ENCODE measurements at regions not wholly inside any gene's neighbourhood (a gene's known extent, or its start where the extent isn't known, plus 50 kb on each side); places are given as distances from the start of the nearest gene placed in this dataset.
"Not testable (repeated sequence)": the region's sequence is repeated elsewhere in the genome, so short reads cannot be mapped to it uniquely, and the experiment has no call there.

- no peak overlapping the region for H3K4me3 ChIP-seq (ENCODE audit: low read depth, low read length)
- no peak for DNase-seq (ENCODE audit: low read depth)
- TF ChIP-seq, protein P1, sequence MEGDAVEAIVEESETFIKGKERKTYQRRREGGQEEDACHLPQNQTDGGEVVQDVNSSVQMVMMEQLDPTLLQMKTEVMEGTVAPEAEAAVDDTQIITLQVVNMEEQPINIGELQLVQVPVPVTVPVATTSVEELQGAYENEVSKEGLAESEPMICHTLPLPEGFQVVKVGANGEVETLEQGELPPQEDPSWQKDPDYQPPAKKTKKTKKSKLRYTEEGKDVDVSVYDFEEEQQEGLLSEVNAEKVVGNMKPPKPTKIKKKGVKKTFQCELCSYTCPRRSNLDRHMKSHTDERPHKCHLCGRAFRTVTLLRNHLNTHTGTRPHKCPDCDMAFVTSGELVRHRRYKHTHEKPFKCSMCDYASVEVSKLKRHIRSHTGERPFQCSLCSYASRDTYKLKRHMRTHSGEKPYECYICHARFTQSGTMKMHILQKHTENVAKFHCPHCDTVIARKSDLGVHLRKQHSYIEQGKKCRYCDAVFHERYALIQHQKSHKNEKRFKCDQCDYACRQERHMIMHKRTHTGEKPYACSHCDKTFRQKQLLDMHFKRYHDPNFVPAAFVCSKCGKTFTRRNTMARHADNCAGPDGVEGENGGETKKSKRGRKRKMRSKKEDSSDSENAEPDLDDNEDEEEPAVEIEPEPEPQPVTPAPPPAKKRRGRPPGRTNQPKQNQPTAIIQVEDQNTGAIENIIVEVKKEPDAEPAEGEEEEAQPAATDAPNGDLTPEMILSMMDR (IDR thresholded peaks at IDR 0.05; ENCODE audit: insufficient read depth, low read depth, low read length) = no peak
Measured at GRCh38 chr6:120279466-120280167, 930.1 kb upstream of the MAN1A1 start.

GRCh38 chr6:120278689-120279396 is 929.3 kb upstream of the MAN1A1 start:
- TF ChIP-seq, protein P1 (IDR thresholded peaks at IDR 0.05; ENCODE audit: insufficient read depth, low read depth, low read length) = no peak
- no peak for DNase-seq (ENCODE audit: low read depth)
- no peak overlapping the region for H3K4me3 ChIP-seq (ENCODE audit: low read depth, low read length)

DNA sequence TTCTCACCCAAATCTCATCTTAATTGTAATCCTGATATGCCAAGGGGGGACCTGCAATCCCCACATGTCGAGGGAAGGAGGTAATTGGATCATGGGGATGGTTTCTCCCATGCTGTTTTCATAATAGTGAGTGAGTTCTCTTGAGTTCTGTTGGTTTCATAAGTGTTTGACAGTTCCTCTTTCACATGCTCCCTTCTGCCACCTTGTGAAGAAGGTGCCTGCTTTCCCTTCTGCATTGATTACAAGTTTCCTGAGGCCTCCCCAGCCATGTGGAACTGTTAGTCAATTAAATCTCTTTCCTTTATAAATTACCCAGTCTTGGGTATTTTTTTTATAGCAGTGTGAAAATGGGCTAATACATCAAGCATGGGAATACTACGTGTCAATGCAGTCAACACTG is 925.0 kb upstream of the MAN1A1 start:
- TF ChIP-seq, protein P1 (IDR thresholded peaks at IDR 0.05; ENCODE audit: insufficient read depth, low read depth, low read length) = no peak
- no peak for DNase-seq (ENCODE audit: low read depth)

DNA sequence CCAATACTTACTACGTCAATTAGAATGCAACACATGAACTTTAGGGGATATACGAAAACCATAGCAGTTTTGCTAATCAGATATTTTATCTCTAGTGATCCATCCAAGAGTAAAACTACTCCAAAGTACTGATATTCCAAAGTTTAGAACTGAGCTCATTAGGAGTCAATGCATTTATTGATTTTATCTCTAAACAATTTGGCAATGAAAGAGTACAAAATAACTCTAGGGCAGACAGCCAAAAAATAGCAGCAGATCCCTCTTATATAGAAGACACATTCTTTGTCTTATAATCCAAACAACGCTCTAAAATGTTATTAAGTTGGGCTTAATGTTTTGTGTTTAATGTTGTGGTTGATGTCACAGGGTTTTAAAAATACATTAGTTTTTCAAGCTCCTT is 923.9 kb upstream of the MAN1A1 start:
- no peak overlapping the region for H3K4me3 ChIP-seq (ENCODE audit: low read depth, low read length)
- DNase-seq (ENCODE audit: low read depth) = no peak
- TF ChIP-seq, protein P1 (IDR thresholded peaks at IDR 0.05; ENCODE audit: insufficient read depth, low read depth, low read length) = no peak

More for the DNA sequence above, 925.0 kb upstream of the MAN1A1 start:
- no peak overlapping the region for H3K4me3 ChIP-seq (ENCODE audit: low read depth, low read length)

- TF ChIP-seq, protein P1 (IDR thresholded peaks at IDR 0.05; ENCODE audit: insufficient read depth, low read depth, low read length) = no peak
- no peak overlapping the region for H3K4me3 ChIP-seq (ENCODE audit: low read depth, low read length)
- no peak for DNase-seq (ENCODE audit: low read depth)
Measured at GRCh38 chr6:120272038-120272437, 922.5 kb upstream of the MAN1A1 start.

DNA sequence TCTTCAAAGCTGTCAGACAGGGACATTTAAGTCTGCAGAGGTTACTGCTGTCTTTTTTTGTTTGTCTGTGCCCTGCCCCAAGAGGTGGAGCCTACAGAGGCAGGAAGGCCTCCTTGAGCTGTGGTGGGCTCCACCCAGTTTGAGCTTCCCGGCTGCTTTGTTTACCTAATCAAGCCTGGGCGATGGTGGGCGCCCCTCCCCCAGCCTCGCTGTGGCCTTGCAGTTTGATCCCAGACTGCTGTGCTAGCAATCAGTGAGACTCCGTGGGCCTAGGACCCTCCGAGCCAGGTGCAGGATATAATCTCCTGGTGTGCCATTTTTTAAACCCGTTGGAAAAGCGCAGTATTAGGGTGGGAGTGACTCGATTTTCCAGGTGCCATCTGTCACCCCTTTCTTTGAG is 918.7 kb upstream of the MAN1A1 start:
- H3K4me3 ChIP-seq (ENCODE audit: low read depth, low read length); DNase-seq (ENCODE audit: low read depth): not testable (repeated sequence)

- TF ChIP-seq, protein P1 (IDR thresholded peaks at IDR 0.05; ENCODE audit: insufficient read depth, low read depth, low read length) = no peak
- H3K4me3 ChIP-seq (ENCODE audit: low read depth, low read length) = no peak overlapping the region
- DNase-seq (ENCODE audit: low read depth) = no peak
Measured at GRCh38 chr6:120262354-120262753, 912.8 kb upstream of the MAN1A1 start.
